Sigmoid colon (tissue), 6 donors: ENCODE measurements at regions not wholly inside any gene's neighbourhood (a gene's known extent, or its start where the extent isn't known, plus 50 kb on each side); places are given as distances from the start of the nearest gene placed in this dataset.

Experiments used
- DNase-seq: peaks from one replicate; pipeline ENCODE4 v3.0.0-alpha.2; 2019
- H3K27ac ChIP-seq, 4 donors: fragments of 200-600 bp; sonication (generic); one replicate each; pipeline ENCODE4 v1.5.1; 2016 to 2019; ENCODE audit warnings: mild to moderate bottlenecking in 1 of 4
- H3K27me3 ChIP-seq, 3 donors: fragments of 200-600 bp; sonication (generic); one replicate each; pipeline ENCODE4 v1.5.1; 2019; ENCODE audit warnings: mild to moderate bottlenecking in 1 of 3
- H3K36me3 ChIP-seq, 4 donors: fragments of 200-600 bp; sonication (generic); one replicate each; pipeline ENCODE4 v1.5.1; 2016 to 2019
- H3K4me1 ChIP-seq, 4 donors: fragments of 200-600 bp; sonication (generic); one replicate each; pipeline ENCODE4 v1.5.1; 2017 to 2019
- H3K4me3 ChIP-seq, 4 donors: fragments of 200-600 bp; sonication (generic); one replicate each; pipeline ENCODE4 v1.5.1; 2017 to 2019; ENCODE audit warnings: mild to moderate bottlenecking in 2 of 4, moderate library complexity in 1 of 4
- H3K9me3 ChIP-seq, 4 donors: fragments of 200-600 bp in 3 of 4; sonication (generic) in 3 of 4; one replicate each; pipeline versions ENCODE4 v1.5.1 to v1.6.1; 2013 to 2019
- CTCF ChIP-seq, 4 experiments: fragments of 450-650 bp in 3 of 4; fragments of 200-600 bp in 1 of 4; IDR thresholded peaks; one replicate each; pipeline ENCODE4 v1.5.1; 2016 to 2019; ENCODE audit warnings: antibody characterized with exemption in 4 of 4, mild to moderate bottlenecking in 3 of 4, moderate library complexity in 2 of 4
- EP300 ChIP-seq, 4 donors: sonication (generic); formaldehyde crosslinking; IDR thresholded peaks; one replicate each; pipeline ENCODE4 v1.6.1; 2017; ENCODE audit warnings: antibody characterized with exemption in 4 of 4
- POLR2A ChIP-seq, 2 donors: fragments of 450-650 bp; IDR thresholded peaks; one replicate each; pipeline ENCODE4 v1.6.1; 2016; ENCODE audit warnings: antibody characterized with exemption in 2 of 2, mild to moderate bottlenecking in 2 of 2, moderate library complexity in 2 of 2
- POLR2AphosphoS5 ChIP-seq, 4 donors: sonication (generic); formaldehyde crosslinking; IDR thresholded peaks; one replicate each; pipeline ENCODE4 v1.6.1; 2017; ENCODE audit warnings: antibody characterized with exemption in 4 of 4
- WGBS, 2 donors: extraction: QIAGEN DNeasy Blood & Tissue Kit; methylation state at CpG; one replicate each; pipeline ENCODE4 v1.1.7; 2013; 5-methylcytosine and 5-hydroxymethylcytosine counted together
- intact Hi-C: fragments of 100-400 bp; cut with DNase I; formaldehyde crosslinking; loops from one replicate; pipeline ENCODE4 v1.15.1; 2023
- donor health status: healthy with polysubstance abuse.
- donor health status: healthy.

DNA sequence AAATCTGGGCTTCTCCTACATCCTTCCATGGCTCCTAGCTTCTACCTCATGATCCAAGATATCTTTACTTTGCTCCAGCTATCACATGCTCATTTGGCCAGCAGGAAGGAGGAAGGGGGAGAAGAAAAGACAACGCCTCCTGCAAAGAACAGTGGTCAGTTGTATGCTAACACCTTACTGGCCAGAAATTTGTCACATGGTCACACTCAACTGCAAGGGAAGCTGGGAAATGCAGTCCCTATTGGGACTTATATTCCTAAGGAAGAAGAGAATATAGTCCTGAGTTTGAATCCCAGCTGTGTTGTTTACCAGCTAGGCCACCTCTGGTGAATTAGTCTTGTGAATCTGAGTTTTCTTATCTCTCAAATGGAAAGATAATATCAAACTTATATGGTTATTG, 272.0 kb downstream of the BLID start:
- WGBS, 2 donors, result 53 to 77% methylated on average over 1 of the region's 1 CpG
- TF ChIP-seq CTCF (IDR thresholded peaks at IDR 0.05), result no peak
- TF ChIP-seq POLR2AphosphoS5 (IDR thresholded peaks at IDR 0.05), result no peak
- no peak for TF ChIP-seq POLR2A (IDR thresholded peaks at IDR 0.05)
- no peak for TF ChIP-seq EP300 (IDR thresholded peaks at IDR 0.05)
- no peaks in the 10 kb centered on the region for H3K27me3 ChIP-seq
- H3K9me3 ChIP-seq, result no peaks in the 10 kb centered on the region
- H3K4me3 ChIP-seq, result no peak overlapping the region
- H3K36me3 ChIP-seq, result no peaks in the 10 kb centered on the region
- H3K4me1 ChIP-seq, result no peaks in the 10 kb centered on the region
- no peak overlapping the region for H3K27ac ChIP-seq
- DNase-seq, result no peak
- intact Hi-C loops, result no loop called here

GRCh38 chr11:121842192-121842585, 273.8 kb downstream of the BLID start:
- intact Hi-C loops, result no loop called here
- WGBS, 2 donors, result 93% methylated on average over 5 of the region's 5 CpGs
- H3K9me3 ChIP-seq, result no peaks in the 10 kb centered on the region

DNA sequence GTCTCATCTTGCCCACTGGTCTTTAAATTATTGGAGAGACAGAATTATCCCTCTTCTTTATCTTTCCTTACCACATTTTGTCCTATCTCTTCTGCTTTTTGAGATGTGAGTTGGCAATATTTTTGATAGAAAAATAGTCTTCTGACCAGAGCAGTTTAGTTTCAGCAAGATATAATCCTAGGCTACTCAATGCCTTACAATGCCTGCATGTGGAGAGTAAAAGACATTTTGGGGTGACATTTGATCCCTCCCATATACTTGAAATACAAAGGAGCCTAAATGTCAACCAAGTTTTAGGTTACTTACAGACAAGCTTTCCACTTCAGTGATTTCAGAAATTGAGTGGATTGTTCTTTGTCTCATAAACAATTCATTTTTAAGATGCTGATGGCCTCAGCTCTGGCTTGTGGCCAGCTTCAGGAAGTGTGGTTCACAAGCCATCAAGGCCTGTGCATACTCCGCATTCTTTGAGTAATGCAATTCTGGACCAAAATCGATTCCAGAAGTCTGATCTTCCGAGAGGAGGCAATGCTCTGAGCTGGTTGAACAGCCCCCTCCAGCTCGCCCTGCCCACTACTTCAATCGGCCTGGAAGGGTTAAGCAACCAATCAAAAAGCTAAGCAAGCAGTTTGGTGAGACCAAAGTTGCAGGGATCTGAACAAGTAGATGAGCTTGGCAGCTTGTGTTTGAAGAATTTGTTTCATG, 274.4 kb downstream of the BLID start:
- intact Hi-C loops, result no loop called here
- H3K27me3 ChIP-seq, result no peaks in the 10 kb centered on the region
- no peak overlapping the region for H3K4me3 ChIP-seq
- H3K4me1 ChIP-seq, result no peaks in the 10 kb centered on the region
- no peaks in the 10 kb centered on the region for H3K36me3 ChIP-seq
- DNase-seq, result peak; percentile 63
- H3K9me3 ChIP-seq, result no peaks in the 10 kb centered on the region
- no peak overlapping the region for H3K27ac ChIP-seq
- WGBS, 2 donors, result 57 to 64% methylated on average over 5 of the region's 5 CpGs
- no peak for TF ChIP-seq CTCF (IDR thresholded peaks at IDR 0.05)
- TF ChIP-seq POLR2A (IDR thresholded peaks at IDR 0.05), result no peak
- no peak for TF ChIP-seq EP300 (IDR thresholded peaks at IDR 0.05)
- no peak for TF ChIP-seq POLR2AphosphoS5 (IDR thresholded peaks at IDR 0.05)

More at GRCh38 chr11:121842192-121842585, 273.8 kb downstream of the BLID start:
- Histone ChIP-seq H3K4me1 (no peaks in the 10 kb centered on the region), H3K4me3 (no peak overlapping the region), H3K27ac (no peak overlapping the region), H3K36me3 (no peaks in the 10 kb centered on the region), H3K27me3 (no peaks in the 10 kb centered on the region)
- TF ChIP-seq POLR2A (IDR thresholded peaks at IDR 0.05) (no peak), EP300 (IDR thresholded peaks at IDR 0.05) (no peak), CTCF (IDR thresholded peaks at IDR 0.05) (no peak), POLR2AphosphoS5 (IDR thresholded peaks at IDR 0.05) (no peak)
- DNase-seq, result no peak

DNA sequence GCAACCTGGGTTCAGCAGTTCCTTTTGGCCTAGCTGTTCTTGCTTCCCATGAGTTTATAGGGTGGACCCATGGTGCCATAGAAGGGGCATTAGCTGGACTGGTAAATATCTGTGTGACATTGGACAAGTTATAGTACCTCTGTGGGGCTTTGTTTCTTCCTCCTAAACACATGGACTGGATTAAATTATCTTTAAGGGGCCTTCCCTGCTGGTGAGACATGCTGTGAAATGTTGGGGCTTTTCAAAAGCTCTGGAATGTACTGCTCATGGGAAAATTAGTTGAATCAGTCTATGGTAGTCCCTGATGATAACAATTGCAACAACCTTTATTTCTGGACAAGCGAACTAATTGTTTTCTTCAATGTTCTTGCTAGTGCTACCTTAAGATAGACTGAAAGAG, 276.2 kb downstream of the BLID start:
- no peaks in the 10 kb centered on the region for H3K9me3 ChIP-seq
- H3K4me3 ChIP-seq, result no peak overlapping the region
- TF ChIP-seq CTCF (IDR thresholded peaks at IDR 0.05) (no peak), EP300 (IDR thresholded peaks at IDR 0.05) (no peak), POLR2A (IDR thresholded peaks at IDR 0.05) (no peak), POLR2AphosphoS5 (IDR thresholded peaks at IDR 0.05) (no peak)
- H3K4me1 ChIP-seq, result no peaks in the 10 kb centered on the region
- H3K27me3 ChIP-seq, result no peaks in the 10 kb centered on the region
- no peak for DNase-seq
- no peak overlapping the region for H3K27ac ChIP-seq
- WGBS, 2 donors, result 85% methylated on average over 1 of the region's 1 CpG
- H3K36me3 ChIP-seq, result no peaks in the 10 kb centered on the region
- intact Hi-C loops, result no loop called here

DNA sequence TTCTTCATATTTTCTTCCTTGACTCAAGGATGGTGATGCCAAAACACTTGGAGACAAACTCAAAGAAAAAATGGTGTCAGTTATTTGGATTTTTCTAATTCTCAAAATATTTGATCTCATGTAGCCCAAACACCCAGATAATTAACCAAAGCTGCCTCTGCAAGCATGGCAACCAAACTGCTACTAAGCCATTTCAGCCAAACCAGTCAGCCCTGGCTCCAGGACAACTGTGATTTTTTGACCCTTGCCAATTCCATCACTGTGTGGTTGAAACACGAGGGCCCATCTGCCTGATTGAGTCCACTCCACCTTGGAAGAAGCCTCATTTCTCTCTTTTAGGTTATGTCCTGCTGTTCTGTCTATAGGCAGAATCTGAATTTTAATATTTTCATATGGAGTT, 277.4 kb downstream of the BLID start:
- 12 to 65% methylated on average over 1 of the region's 1 CpG for WGBS, 2 donors
- intact Hi-C loops, result no loop called here

More for the DNA sequence above, 277.4 kb downstream of the BLID start:
- no peaks in the 10 kb centered on the region for H3K9me3 ChIP-seq
- no peak overlapping the region for H3K27ac ChIP-seq
- no peaks in the 10 kb centered on the region for H3K36me3 ChIP-seq
- no peak overlapping the region for H3K4me3 ChIP-seq
- no peaks in the 10 kb centered on the region for H3K4me1 ChIP-seq
- DNase-seq, result no peak
- TF ChIP-seq POLR2A (IDR thresholded peaks at IDR 0.05), result no peak
- no peak for TF ChIP-seq CTCF (IDR thresholded peaks at IDR 0.05)
- TF ChIP-seq POLR2AphosphoS5 (IDR thresholded peaks at IDR 0.05), result no peak
- no peak for TF ChIP-seq EP300 (IDR thresholded peaks at IDR 0.05)
- H3K27me3 ChIP-seq, result no peaks in the 10 kb centered on the region
